ENCODE measurements at regions not wholly inside any gene's neighbourhood (a gene's known extent, or its start where the extent isn't known, plus 50 kb on each side); places are given as distances from the start of the nearest gene placed in this dataset.

DNA sequence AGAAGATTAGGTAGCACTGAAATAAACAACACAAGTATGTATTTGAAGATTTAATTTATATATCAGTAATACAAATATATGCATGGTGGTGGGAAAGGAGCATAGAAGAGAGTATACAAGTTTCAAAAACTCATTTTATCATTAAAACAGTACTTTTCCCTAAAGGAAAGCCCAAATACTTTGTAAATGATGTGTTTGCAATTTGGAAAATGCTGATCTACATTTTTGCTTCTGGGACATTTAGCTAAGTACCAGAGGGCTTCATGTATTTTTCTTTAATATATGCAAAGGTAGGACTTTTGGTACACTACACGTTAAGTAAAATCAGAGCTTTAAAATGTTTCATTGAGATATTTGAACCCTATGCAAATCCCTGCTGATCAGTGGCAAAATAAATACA lies 1624.2 kb downstream of the SUCLG1 start:
- no peak for TF ChIP-seq CTCF (IDR thresholded peaks at IDR 0.05; ENCODE audit: control insufficient read depth, insufficient read depth, low read depth, low read length, missing control alignments)
- DNase-seq (ENCODE audit: low read depth): no peak
- no peak overlapping the region for H3K4me3 ChIP-seq (ENCODE audit: control insufficient read depth, low read depth, low read length)

DNA sequence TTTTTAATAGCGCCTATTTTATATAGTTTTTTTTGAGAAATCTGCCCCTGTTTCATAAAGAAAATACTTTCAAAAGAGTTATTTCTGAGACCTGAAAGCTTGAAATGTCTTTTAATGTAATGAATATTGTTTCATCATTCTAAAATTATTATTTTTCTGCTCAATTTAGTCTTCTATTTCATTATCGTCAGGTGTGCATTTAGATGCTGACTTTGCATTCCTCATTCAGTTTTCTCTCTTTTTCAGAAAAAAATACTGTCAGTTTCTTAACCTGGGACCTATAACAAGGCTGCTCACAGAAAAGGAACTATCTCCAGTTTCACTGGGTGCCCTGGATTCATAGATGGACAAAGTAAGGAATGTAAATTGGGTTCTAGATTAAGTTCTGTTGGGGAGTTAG lies 1631.7 kb downstream of the SUCLG1 start:
- no peak for TF ChIP-seq CTCF (IDR thresholded peaks at IDR 0.05; ENCODE audit: control insufficient read depth, insufficient read depth, low read depth, low read length, missing control alignments)
- DNase-seq (ENCODE audit: low read depth): no peak
- no peak overlapping the region for H3K4me3 ChIP-seq (ENCODE audit: control insufficient read depth, low read depth, low read length)

DNA sequence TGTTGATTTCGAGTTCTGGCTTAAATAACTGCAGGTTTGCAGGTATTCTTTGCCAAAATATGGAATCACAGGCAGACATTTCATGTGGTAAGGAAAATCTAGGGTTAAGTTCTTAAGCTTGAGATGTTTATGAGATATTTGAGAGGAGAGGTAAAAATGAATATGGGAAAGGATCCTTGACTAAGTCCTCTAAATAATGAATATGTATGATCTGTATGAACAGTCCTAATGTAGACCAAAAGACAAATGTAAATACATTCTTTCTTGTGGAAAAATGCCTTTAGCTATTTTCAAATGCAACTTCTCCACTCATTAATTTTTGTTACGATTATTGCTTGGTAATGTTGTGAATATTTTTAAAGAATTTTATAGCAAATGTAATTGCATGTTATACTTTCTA lies 1632.6 kb downstream of the SUCLG1 start:
- TF ChIP-seq CTCF (IDR thresholded peaks at IDR 0.05; ENCODE audit: control insufficient read depth, insufficient read depth, low read depth, low read length, missing control alignments): no peak
- no peak for DNase-seq (ENCODE audit: low read depth)
- no peak overlapping the region for H3K4me3 ChIP-seq (ENCODE audit: control insufficient read depth, low read depth, low read length)

DNA sequence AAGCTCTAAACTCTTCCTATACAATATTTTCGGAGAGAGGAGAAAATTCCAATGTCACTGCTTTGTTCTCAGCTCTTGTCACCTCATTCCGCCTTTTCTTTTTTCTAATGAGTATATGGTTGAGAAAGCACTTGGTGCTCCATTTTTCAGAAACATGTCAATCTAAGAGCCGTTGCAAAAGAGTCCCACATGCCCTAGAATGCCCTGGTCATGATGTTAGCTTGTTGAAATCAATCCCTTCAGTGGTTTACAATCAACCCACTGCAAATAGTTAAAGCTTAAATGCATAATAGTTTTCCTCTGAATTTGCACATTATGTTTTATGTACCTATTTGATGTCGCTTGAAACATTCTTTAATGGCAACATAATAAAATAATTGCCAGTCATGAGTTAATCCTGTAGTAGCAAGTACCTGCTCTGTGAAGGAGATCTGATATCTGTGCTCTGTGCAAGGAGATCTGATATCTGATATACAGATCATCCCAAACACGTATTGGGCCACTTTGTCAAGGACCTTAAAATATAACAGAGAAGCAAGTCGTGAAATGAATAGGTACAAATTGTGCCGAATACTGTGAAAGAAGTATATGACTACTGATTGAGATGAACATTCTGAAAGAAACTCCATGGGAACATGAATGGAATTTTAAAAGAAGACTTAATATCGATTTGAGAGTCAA lies 1633.5 kb downstream of the SUCLG1 start:
- H3K4me3 ChIP-seq (ENCODE audit: control insufficient read depth, low read depth, low read length): no peak overlapping the region
- DNase-seq (ENCODE audit: low read depth): no peak
- no peak for TF ChIP-seq CTCF (IDR thresholded peaks at IDR 0.05; ENCODE audit: control insufficient read depth, insufficient read depth, low read depth, low read length, missing control alignments)

- DNase-seq (ENCODE audit: low read depth): no peak
- TF ChIP-seq CTCF (IDR thresholded peaks at IDR 0.05; ENCODE audit: control insufficient read depth, insufficient read depth, low read depth, low read length, missing control alignments): no peak
- H3K4me3 ChIP-seq (ENCODE audit: control insufficient read depth, low read depth, low read length): no peak overlapping the region
These were observed 1635.2 kb downstream of the SUCLG1 start for GRCh38 chr2:82823892-82824291.

DNA sequence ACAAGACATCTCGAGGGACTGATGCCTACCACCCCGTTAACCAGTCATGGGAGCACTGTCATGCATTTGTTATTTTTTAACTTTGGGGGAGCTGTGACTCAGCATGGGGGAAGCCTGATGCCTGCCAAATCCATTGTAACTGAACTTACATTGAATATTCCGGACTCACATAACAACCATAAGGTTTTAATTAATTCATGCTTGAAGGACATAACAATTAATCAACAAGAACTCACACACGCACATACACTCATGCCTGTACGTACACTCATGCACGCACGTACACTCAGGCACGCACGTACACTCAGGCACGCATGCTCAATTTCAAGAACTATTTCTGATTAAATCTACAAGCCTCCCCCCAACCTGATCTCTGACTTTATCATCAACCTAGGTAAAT lies 1639.1 kb downstream of the SUCLG1 start:
- no peak overlapping the region for H3K4me3 ChIP-seq (ENCODE audit: control insufficient read depth, low read depth, low read length)
- no peak for DNase-seq (ENCODE audit: low read depth)

More for the DNA sequence above, 1639.1 kb downstream of the SUCLG1 start:
- TF ChIP-seq CTCF (IDR thresholded peaks at IDR 0.05; ENCODE audit: control insufficient read depth, insufficient read depth, low read depth, low read length, missing control alignments): no peak
